WTC11 (cell line): ENCODE measurements at regions not wholly inside any gene's neighbourhood (a gene's known extent, or its start where the extent isn't known, plus 50 kb on each side); places are given as distances from the start of the nearest gene placed in this dataset.

ENCODE experiments used
- ATAC-seq: fragments of 200-7000 bp; cut with Tn5 transposase; 2 replicates; pipeline ENCODE4 v1.10.0; 2021; ENCODE audit warnings: mild to moderate bottlenecking, moderate library complexity
- CTCF ChIA-PET: fragments of 300-600 bp; sonication (Branson Sonifier 250); formaldehyde crosslinking; loops from one replicate; lab custom pipeline; 2021; ENCODE audit warnings: antibody characterized with exemption; lab: Charles Lee
- POLR2A ChIA-PET: fragments of 350-600 bp; sonication (Branson Sonifier 250); formaldehyde crosslinking; loops from one replicate; lab custom pipeline; 2021; ENCODE audit warnings: antibody characterized with exemption; lab: Charles Lee
- DNase-seq: peaks from one replicate; pipeline ENCODE4 v3.0.0; 2021; ENCODE audit warnings: low spot score
- H3K27ac Mint-ChIP-seq: 2 replicates; pipeline ENCODE4 v1.8.0; 2021; ENCODE audit warnings: mixed read lengths
- H3K27me3 Mint-ChIP-seq: 2 replicates; pipeline ENCODE4 v1.8.0; 2021; ENCODE audit warnings: low read depth, mild to moderate bottlenecking, moderate library complexity, mixed read lengths
- H3K36me3 Mint-ChIP-seq: 2 replicates; pipeline ENCODE4 v1.8.0; 2021; ENCODE audit warnings: mixed read lengths
- H3K4me1 Mint-ChIP-seq: 2 replicates; pipeline ENCODE4 v1.8.0; 2022; ENCODE audit warnings: mixed read lengths
- H3K4me3 Mint-ChIP-seq: 2 replicates; pipeline ENCODE4 v1.8.0; 2021; ENCODE audit warnings: mild to moderate bottlenecking, moderate library complexity, mixed read lengths
- H3K9me3 Mint-ChIP-seq: 2 replicates; pipeline ENCODE4 v1.8.0; 2021; ENCODE audit warnings: mixed read lengths
- CTCF ChIP-seq: fragments of 200-600 bp; IDR thresholded peaks from 2 replicates; pipeline ENCODE4 v1.8.0; 2022; ENCODE audit warnings: antibody characterized with exemption
- EMX1 ChIP-seq: fragments of 250-450 bp; sonication (Bioruptor Pico); IDR thresholded peaks from 2 replicates; pipeline ENCODE4 v1.8.0; 2021; ENCODE audit warnings: mild to moderate bottlenecking
- ERG ChIP-seq: fragments of 250-450 bp; sonication (Bioruptor Pico); IDR thresholded peaks from 2 replicates; pipeline ENCODE4 v1.8.0; 2021; ENCODE audit warnings: mild to moderate bottlenecking
- GTF2I ChIP-seq: fragments of 250-450 bp; sonication (Bioruptor Pico); conservative IDR thresholded peaks from 2 replicates; pipeline ENCODE4 v1.4.0; 2021; ENCODE audit warnings: mild to moderate bottlenecking
- HMGXB4 ChIP-seq: sonication (generic); formaldehyde crosslinking; IDR thresholded peaks from 2 replicates; pipeline ENCODE4 v1.8.1; 2023; ENCODE audit warnings: mild to moderate bottlenecking, moderate library complexity, missing genetic modification reagents
- MAX ChIP-seq: sonication (generic); formaldehyde crosslinking; IDR thresholded peaks from 2 replicates; pipeline ENCODE4 v1.8.0; 2022; ENCODE audit warnings: mild to moderate bottlenecking, missing genetic modification reagents
- MLX ChIP-seq: sonication (generic); formaldehyde crosslinking; IDR thresholded peaks from 2 replicates; pipeline ENCODE4 v1.8.1; 2023; ENCODE audit warnings: mild to moderate bottlenecking, missing genetic modification reagents, moderate library complexity
- PRRX2 ChIP-seq: fragments of 250-450 bp; sonication (Bioruptor Pico); IDR thresholded peaks from 2 replicates; pipeline ENCODE4 v1.8.0; 2021; ENCODE audit warnings: mild to moderate bottlenecking
- RORB ChIP-seq: fragments of 250-450 bp; sonication (Bioruptor Pico); IDR thresholded peaks from 2 replicates; pipeline ENCODE4 v1.9.0; 2021; ENCODE audit warnings: mild to moderate bottlenecking
- SP1 ChIP-seq: sonication (generic); formaldehyde crosslinking; conservative IDR thresholded peaks from 2 replicates; pipeline ENCODE4 v1.8.1; 2022; ENCODE audit warnings: missing genetic modification reagents
- STAT6 ChIP-seq: sonication (generic); formaldehyde crosslinking; conservative IDR thresholded peaks from 2 replicates; pipeline ENCODE4 v1.8.1; 2023; ENCODE audit warnings: mild to moderate bottlenecking, low read depth, missing genetic modification reagents, moderate library complexity
- TEAD1 ChIP-seq: sonication (generic); formaldehyde crosslinking; IDR thresholded peaks from 2 replicates; pipeline ENCODE4 v1.8.0; 2022; ENCODE audit warnings: mild to moderate bottlenecking, missing genetic modification reagents
- USF1 ChIP-seq: sonication (generic); formaldehyde crosslinking; IDR thresholded peaks from 2 replicates; pipeline ENCODE4 v1.8.0; 2022; ENCODE audit warnings: mild to moderate bottlenecking, missing genetic modification reagents
- ZBTB21 ChIP-seq: sonication (generic); formaldehyde crosslinking; IDR thresholded peaks from 2 replicates; pipeline ENCODE4 v1.8.1; 2023; ENCODE audit warnings: mild to moderate bottlenecking, missing genetic modification reagents, borderline replicate concordance
- ZMAT4 ChIP-seq: fragments of 250-450 bp; sonication (Bioruptor Pico); IDR thresholded peaks from 2 replicates; pipeline ENCODE4 v1.9.0; 2021; ENCODE audit warnings: mild to moderate bottlenecking
- ZNF263 ChIP-seq: sonication (generic); formaldehyde crosslinking; IDR thresholded peaks from 2 replicates; pipeline ENCODE4 v1.8.1; 2022; ENCODE audit warnings: low read depth, mild to moderate bottlenecking, moderate library complexity, missing genetic modification reagents
- ZNF532 ChIP-seq: fragments of 250-450 bp; sonication (Bioruptor Pico); IDR thresholded peaks from 2 replicates; pipeline ENCODE4 v1.9.0; 2021; ENCODE audit warnings: mild to moderate bottlenecking, borderline replicate concordance
- ZNF671 ChIP-seq: fragments of 250-450 bp; sonication (Bioruptor Pico); IDR thresholded peaks from 2 replicates; pipeline ENCODE4 v1.8.0; 2021; ENCODE audit warnings: mild to moderate bottlenecking
- TF ChIP-seq, protein P1 (sequence below): sonication (generic); formaldehyde crosslinking; IDR thresholded peaks from 2 replicates; pipeline ENCODE4 v1.8.0; 2022; ENCODE audit warnings: mild to moderate bottlenecking, missing genetic modification reagents

DNA sequence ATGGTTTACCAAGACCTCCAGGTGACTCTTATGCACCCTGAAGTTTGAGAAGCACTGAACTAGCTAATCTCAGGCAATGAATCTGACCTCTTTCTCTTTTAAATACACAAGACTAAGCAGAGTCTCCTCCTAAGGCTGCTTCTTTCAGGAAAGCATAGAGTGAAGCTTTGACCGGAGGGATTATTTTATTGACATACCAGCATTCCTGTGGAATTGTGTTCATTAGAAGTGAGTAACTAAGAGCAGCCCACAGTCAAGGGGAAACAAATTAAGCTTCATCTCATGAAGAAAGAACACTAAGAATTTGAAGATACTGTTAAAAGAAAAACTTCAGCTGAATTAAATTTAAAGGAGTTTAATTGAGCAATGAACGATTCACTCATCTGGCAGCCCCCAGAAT lies 963.5 kb downstream of the NTRK3 start (continued):
- no peak for TF ChIP-seq ZNF532 (CRISPR knock-in tag)

DNA sequence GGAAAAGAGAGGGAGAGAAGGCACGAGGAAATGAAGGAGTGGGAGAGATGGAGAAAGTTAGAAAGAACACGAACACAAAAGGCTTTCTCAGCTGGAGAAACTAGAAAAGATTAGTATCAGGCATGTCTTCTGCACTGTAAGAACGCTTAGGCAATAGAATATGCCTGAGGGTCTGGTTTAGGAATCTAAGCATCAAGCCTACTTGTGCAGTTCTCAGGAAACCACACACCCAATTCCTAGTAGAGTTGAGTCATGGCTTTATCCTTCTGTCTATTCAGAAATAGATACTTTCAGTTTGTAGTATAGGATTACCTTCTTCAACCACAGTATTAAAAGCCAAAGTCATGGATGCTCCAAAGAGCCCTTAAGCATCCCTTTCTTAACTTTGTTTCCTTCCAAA lies 969.4 kb downstream of the NTRK3 start:
- no peak for TF ChIP-seq SP1 (CRISPR knock-in tag)
- no peak for TF ChIP-seq GTF2I
- no peak for TF ChIP-seq ZNF671 (CRISPR knock-in tag)
- TF ChIP-seq MLX = no peak
- TF ChIP-seq CTCF = no peak
- no peak for TF ChIP-seq PRRX2 (CRISPR knock-in tag)
- TF ChIP-seq, protein P1, sequence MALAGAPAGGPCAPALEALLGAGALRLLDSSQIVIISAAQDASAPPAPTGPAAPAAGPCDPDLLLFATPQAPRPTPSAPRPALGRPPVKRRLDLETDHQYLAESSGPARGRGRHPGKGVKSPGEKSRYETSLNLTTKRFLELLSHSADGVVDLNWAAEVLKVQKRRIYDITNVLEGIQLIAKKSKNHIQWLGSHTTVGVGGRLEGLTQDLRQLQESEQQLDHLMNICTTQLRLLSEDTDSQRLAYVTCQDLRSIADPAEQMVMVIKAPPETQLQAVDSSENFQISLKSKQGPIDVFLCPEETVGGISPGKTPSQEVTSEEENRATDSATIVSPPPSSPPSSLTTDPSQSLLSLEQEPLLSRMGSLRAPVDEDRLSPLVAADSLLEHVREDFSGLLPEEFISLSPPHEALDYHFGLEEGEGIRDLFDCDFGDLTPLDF = no peak
- no peak for TF ChIP-seq USF1 (CRISPR knock-in tag)
- TF ChIP-seq TEAD1 = no peak
- TF ChIP-seq, all 79 proteins: peak for 0
- Mint-ChIP-seq H3K9me3 (peaks cover 38% of the 10 kb centered on the region), H3K36me3 (peaks cover 4% of the 10 kb centered on the region; the same call in 1 of the 2 replicates), H3K27ac (no peak overlapping the region), H3K4me1 (no peaks in the 10 kb centered on the region), H3K4me3 (no peak overlapping the region), H3K27me3 (no peaks in the 10 kb centered on the region)
- no peak for ATAC-seq
- no peak for DNase-seq
- ChIA-PET POLR2A (no interaction called here), CTCF (no interaction called here)

- POLR2A ChIA-PET = no interaction called here
- peaks cover 12% of the 10 kb centered on the region for H3K36me3 Mint-ChIP-seq
- peaks cover 7% of the 10 kb centered on the region for H3K4me1 Mint-ChIP-seq
- no peaks in the 10 kb centered on the region for H3K27me3 Mint-ChIP-seq
- H3K4me3 Mint-ChIP-seq = no peak overlapping the region
- no peak for ATAC-seq
- no peak for DNase-seq
- H3K27ac Mint-ChIP-seq = no peak overlapping the region
- CTCF ChIA-PET = no interaction called here
- H3K9me3 Mint-ChIP-seq = peaks cover 29% of the 10 kb centered on the region
- TF ChIP-seq ERG (CRISPR knock-in tag) (no peak), GTF2I (no peak), ZBTB21 (CRISPR knock-in tag) (no peak), ZMAT4 (CRISPR knock-in tag) (no peak), ZNF263 (CRISPR knock-in tag) (no peak), HMGXB4 (CRISPR knock-in tag) (no peak), MAX (CRISPR knock-in tag) (no peak), EMX1 (CRISPR knock-in tag) (no peak), STAT6 (CRISPR knock-in tag) (no peak), RORB (no peak)
Observed at GRCh38 chr15:87269566-87269965, 987.0 kb downstream of the NTRK3 start.
